ENCODE measurements at regions not wholly inside any gene's neighbourhood (a gene's known extent, or its start where the extent isn't known, plus 50 kb on each side); places are given as distances from the start of the nearest gene placed in this dataset.

GRCh38 chr13:32902874-32903273 is 113.3 kb upstream of the KL start:
- 81% methylated on average over 6 of the region's 8 CpGs for WGBS (ENCODE audit: insufficient coverage, low coverage, low lambda C conversion rate, missing lambda C conversion rate)
- peak in 1 of 3 donors; percentile 48 for DNase-seq
- H3K27ac ChIP-seq: no peak overlapping the region

GRCh38 chr13:32903720-32904119 is 112.5 kb upstream of the KL start:
- ATAC-seq (no peak), DNase-seq (no peak)
- H3K4me1 ChIP-seq: no peaks in the 10 kb centered on the region
- no peak overlapping the region for H3K4me3 ChIP-seq
- H3K9me3 ChIP-seq: no peaks in the 10 kb centered on the region
- intact Hi-C loops (cut with DNase I): no loop called here
- TF ChIP-seq POLR2A (IDR thresholded peaks at IDR 0.05) (no peak), CTCF (IDR thresholded peaks at IDR 0.05) (no peak)
- H3K27me3 ChIP-seq: no peaks in the 10 kb centered on the region
- H3K36me3 ChIP-seq: no peaks in the 10 kb centered on the region
- WGBS (ENCODE audit: insufficient coverage, low coverage, low lambda C conversion rate, missing lambda C conversion rate): 77% methylated on average over 5 of the region's 5 CpGs
- H3K27ac ChIP-seq: no peak overlapping the region

More at GRCh38 chr13:32902874-32903273, 113.3 kb upstream of the KL start:
- ATAC-seq: peak in 3 of 4 donors; percentile 35 to 48 (median 47)
- intact Hi-C loops (cut with DNase I): no loop called here
- no peak overlapping the region for H3K4me3 ChIP-seq
- H3K36me3 ChIP-seq: no peaks in the 10 kb centered on the region
- H3K27me3 ChIP-seq: no peaks in the 10 kb centered on the region
- no peaks in the 10 kb centered on the region for H3K9me3 ChIP-seq
- TF ChIP-seq CTCF (IDR thresholded peaks at IDR 0.05) (no peak), POLR2A (IDR thresholded peaks at IDR 0.05) (no peak)
- H3K4me1 ChIP-seq: no peaks in the 10 kb centered on the region

- TF ChIP-seq CTCF (IDR thresholded peaks at IDR 0.05) (no peak), POLR2A (IDR thresholded peaks at IDR 0.05) (no peak)
- DNase-seq (no peak), ATAC-seq (no peak)
- no peaks in the 10 kb centered on the region for H3K9me3 ChIP-seq
- H3K27ac ChIP-seq: no peak overlapping the region
- intact Hi-C loops (cut with DNase I): no loop called here
- WGBS (ENCODE audit: insufficient coverage, low coverage, low lambda C conversion rate, missing lambda C conversion rate): 73% methylated on average over 2 of the region's 2 CpGs
- H3K36me3 ChIP-seq: no peaks in the 10 kb centered on the region
- H3K27me3 ChIP-seq: no peaks in the 10 kb centered on the region
- H3K4me1 ChIP-seq: no peaks in the 10 kb centered on the region
- no peak overlapping the region for H3K4me3 ChIP-seq
These were observed 112.0 kb upstream of the KL start for GRCh38 chr13:32904266-32904665.

GRCh38 chr13:32905063-32905863 is 111.0 kb upstream of the KL start:
- 42% methylated on average over 6 of the region's 6 CpGs for WGBS (ENCODE audit: insufficient coverage, low coverage, low lambda C conversion rate, missing lambda C conversion rate)
- intact Hi-C loops (cut with DNase I): no loop called here

More at GRCh38 chr13:32905063-32905863, 111.0 kb upstream of the KL start:
- Histone ChIP-seq H3K4me3 (no peak overlapping the region), H3K36me3 (no peaks in the 10 kb centered on the region), H3K27me3 (no peaks in the 10 kb centered on the region), H3K9me3 (no peaks in the 10 kb centered on the region), H3K4me1 (no peaks in the 10 kb centered on the region), H3K27ac (no peak overlapping the region)
- DNase-seq: no peak
- ATAC-seq: no peak
- TF ChIP-seq POLR2A (IDR thresholded peaks at IDR 0.05): no peak
- no peak for TF ChIP-seq CTCF (IDR thresholded peaks at IDR 0.05)
